HCT116 (cell line): ENCODE measurements at regions not wholly inside any gene's neighbourhood (a gene's known extent, or its start where the extent isn't known, plus 50 kb on each side); places are given as distances from the start of the nearest gene placed in this dataset.

ENCODE experiments used
- ATF3 ChIP-seq: IDR thresholded peaks from 2 replicates; pipeline ENCODE4 v1.6.1; 2012
- CEBPB ChIP-seq: IDR thresholded peaks from 2 replicates; pipeline ENCODE4 v1.6.1; 2012; ENCODE audit warnings: low read depth
- CTCF ChIP-seq, 3 experiments: fragments of 200-600 bp in 1 of 3; sonication (generic) in 1 of 3; IDR thresholded peaks in 2 of 3; conservative IDR thresholded peaks in 1 of 3; 2 replicates each; pipeline ENCODE4 v1.5.1; 2012 to 2017; ENCODE audit warnings: low read depth in 2 of 3, low read length in 2 of 3, antibody characterized with exemption in 1 of 3, borderline replicate concordance in 1 of 3, control low read depth in 1 of 3, mild to moderate bottlenecking in 1 of 3, mixed read lengths in 1 of 3, mixed run types in 1 of 3, moderate library complexity in 1 of 3; ENCODE audit not compliant: insufficient read depth in 1 of 3
- EZH2 ChIP-seq: fragments of 200-600 bp; sonication (generic); IDR thresholded peaks from 2 replicates; pipeline ENCODE4 v1.6.1; 2017; ENCODE audit warnings: antibody characterized with exemption, mixed run types
- JUND ChIP-seq: IDR thresholded peaks from 2 replicates; pipeline ENCODE4 v1.6.1; 2012

- TF ChIP-seq EZH2 (no peak), CEBPB (no peak), ATF3 (no peak), CTCF (IDR thresholded peaks at IDR 0.05 in 2 of 3, conservative IDR thresholded peaks at IDR 0.05 in 1 of 3; ENCODE audit: borderline replicate concordance in 1 of 3, insufficient read depth in 1 of 3, low read depth in 2 of 3, low read length in 2 of 3) (no peak), JUND (no peak)
These were observed 78.5 kb upstream of the PIP5K1B start for GRCh38 chr9:68626526-68626925.
